ENCODE measurements at regions not wholly inside any gene's neighbourhood (a gene's known extent, or its start where the extent isn't known, plus 50 kb on each side); places are given as distances from the start of the nearest gene placed in this dataset.

GRCh38 chr2:181235011-181235410 lies 222.2 kb upstream of the ITGA4 start:
- Histone ChIP-seq H3K4me3 (ENCODE audit: low read length) (no peak overlapping the region), H3K27me3 (ENCODE audit: insufficient read depth, low read length) (no peaks in the 10 kb centered on the region), H3K9me3 (ENCODE audit: low read depth, low read length) (no peaks in the 10 kb centered on the region), H3K4me1 (ENCODE audit: insufficient read depth, low read length) (peaks cover 9% of the 10 kb centered on the region)

GRCh38 chr2:181235683-181236459 lies 221.3 kb upstream of the ITGA4 start:
- H3K9me3 ChIP-seq (ENCODE audit: low read depth, low read length), result no peaks in the 10 kb centered on the region
- peaks cover 9% of the 10 kb centered on the region for H3K4me1 ChIP-seq (ENCODE audit: insufficient read depth, low read length)
- H3K4me3 ChIP-seq (ENCODE audit: low read length), result no peak overlapping the region
- no peaks in the 10 kb centered on the region for H3K27me3 ChIP-seq (ENCODE audit: insufficient read depth, low read length)

GRCh38 chr2:181239201-181239799 lies 217.9 kb upstream of the ITGA4 start:
- H3K4me3 ChIP-seq (ENCODE audit: low read length), result no peak overlapping the region
- no peaks in the 10 kb centered on the region for H3K9me3 ChIP-seq (ENCODE audit: low read depth, low read length)
- peaks cover 19% of the 10 kb centered on the region for H3K4me1 ChIP-seq (ENCODE audit: insufficient read depth, low read length)
- no peaks in the 10 kb centered on the region for H3K27me3 ChIP-seq (ENCODE audit: insufficient read depth, low read length)

GRCh38 chr2:181240844-181241243 lies 216.3 kb upstream of the ITGA4 start:
- Histone ChIP-seq H3K4me3 (ENCODE audit: low read length) (no peak overlapping the region), H3K9me3 (ENCODE audit: low read depth, low read length) (no peaks in the 10 kb centered on the region), H3K4me1 (ENCODE audit: insufficient read depth, low read length) (peaks cover 19% of the 10 kb centered on the region), H3K27me3 (ENCODE audit: insufficient read depth, low read length) (no peaks in the 10 kb centered on the region)

GRCh38 chr2:181241366-181241765 lies 215.8 kb upstream of the ITGA4 start:
- Histone ChIP-seq H3K9me3 (ENCODE audit: low read depth, low read length) (no peaks in the 10 kb centered on the region), H3K4me1 (ENCODE audit: insufficient read depth, low read length) (peaks cover 15% of the 10 kb centered on the region), H3K27me3 (ENCODE audit: insufficient read depth, low read length) (no peaks in the 10 kb centered on the region), H3K4me3 (ENCODE audit: low read length) (no peak overlapping the region)

GRCh38 chr2:181241797-181242196 lies 215.4 kb upstream of the ITGA4 start:
- H3K27me3 ChIP-seq (ENCODE audit: insufficient read depth, low read length), result no peaks in the 10 kb centered on the region
- H3K4me1 ChIP-seq (ENCODE audit: insufficient read depth, low read length), result peaks cover 15% of the 10 kb centered on the region
- no peaks in the 10 kb centered on the region for H3K9me3 ChIP-seq (ENCODE audit: low read depth, low read length)
- no peak overlapping the region for H3K4me3 ChIP-seq (ENCODE audit: low read length)

GRCh38 chr2:181242262-181242661 lies 214.9 kb upstream of the ITGA4 start:
- no peak overlapping the region for H3K4me3 ChIP-seq (ENCODE audit: low read length)
- H3K4me1 ChIP-seq (ENCODE audit: insufficient read depth, low read length), result peaks cover 15% of the 10 kb centered on the region
- no peaks in the 10 kb centered on the region for H3K27me3 ChIP-seq (ENCODE audit: insufficient read depth, low read length)
- no peaks in the 10 kb centered on the region for H3K9me3 ChIP-seq (ENCODE audit: low read depth, low read length)

- H3K4me1 ChIP-seq (ENCODE audit: insufficient read depth, low read length), result peaks cover 15% of the 10 kb centered on the region
- H3K27me3 ChIP-seq (ENCODE audit: insufficient read depth, low read length), result no peaks in the 10 kb centered on the region
- H3K9me3 ChIP-seq (ENCODE audit: low read depth, low read length), result no peaks in the 10 kb centered on the region
- no peak overlapping the region for H3K4me3 ChIP-seq (ENCODE audit: low read length)
These were observed 213.9 kb upstream of the ITGA4 start for GRCh38 chr2:181243319-181243718.

GRCh38 chr2:181250691-181251090 lies 206.5 kb upstream of the ITGA4 start:
- no peaks in the 10 kb centered on the region for H3K9me3 ChIP-seq (ENCODE audit: low read depth, low read length)
- H3K27me3 ChIP-seq (ENCODE audit: insufficient read depth, low read length), result no peaks in the 10 kb centered on the region
- peaks cover 39% of the 10 kb centered on the region for H3K4me1 ChIP-seq (ENCODE audit: insufficient read depth, low read length)
- H3K4me3 ChIP-seq (ENCODE audit: low read length), result no peak overlapping the region

GRCh38 chr2:181252262-181253148 lies 204.7 kb upstream of the ITGA4 start:
- no peaks in the 10 kb centered on the region for H3K9me3 ChIP-seq (ENCODE audit: low read depth, low read length)
- no peak overlapping the region for H3K4me3 ChIP-seq (ENCODE audit: low read length)
- H3K4me1 ChIP-seq (ENCODE audit: insufficient read depth, low read length), result peaks cover 43% of the 10 kb centered on the region

GRCh38 chr2:181253438-181253837 lies 203.7 kb upstream of the ITGA4 start:
- Histone ChIP-seq H3K4me1 (ENCODE audit: insufficient read depth, low read length) (peaks cover 43% of the 10 kb centered on the region), H3K27me3 (ENCODE audit: insufficient read depth, low read length) (no peaks in the 10 kb centered on the region)

More at GRCh38 chr2:181252262-181253148, 204.7 kb upstream of the ITGA4 start:
- H3K27me3 ChIP-seq (ENCODE audit: insufficient read depth, low read length), result no peaks in the 10 kb centered on the region

GRCh38 chr2:181255651-181256050 lies 201.5 kb upstream of the ITGA4 start:
- Histone ChIP-seq H3K27me3 (ENCODE audit: insufficient read depth, low read length) (no peaks in the 10 kb centered on the region), H3K9me3 (ENCODE audit: low read depth, low read length) (no peaks in the 10 kb centered on the region), H3K4me3 (ENCODE audit: low read length) (no peak overlapping the region), H3K4me1 (ENCODE audit: insufficient read depth, low read length) (peaks cover 39% of the 10 kb centered on the region)

More at GRCh38 chr2:181253438-181253837, 203.7 kb upstream of the ITGA4 start:
- Histone ChIP-seq H3K4me3 (ENCODE audit: low read length) (no peak overlapping the region), H3K9me3 (ENCODE audit: low read depth, low read length) (no peaks in the 10 kb centered on the region)

GRCh38 chr2:181258720-181259119 lies 198.5 kb upstream of the ITGA4 start:
- H3K27me3 ChIP-seq (ENCODE audit: insufficient read depth, low read length), result no peaks in the 10 kb centered on the region
- H3K9me3 ChIP-seq (ENCODE audit: low read depth, low read length), result no peaks in the 10 kb centered on the region
- H3K4me1 ChIP-seq (ENCODE audit: insufficient read depth, low read length), result peaks cover 9% of the 10 kb centered on the region
- no peak overlapping the region for H3K4me3 ChIP-seq (ENCODE audit: low read length)

GRCh38 chr2:181262782-181263181 lies 194.4 kb upstream of the ITGA4 start:
- Histone ChIP-seq H3K9me3 (ENCODE audit: low read depth, low read length) (no peaks in the 10 kb centered on the region), H3K4me3 (ENCODE audit: low read length) (no peak overlapping the region), H3K4me1 (ENCODE audit: insufficient read depth, low read length) (no peaks in the 10 kb centered on the region), H3K27me3 (ENCODE audit: insufficient read depth, low read length) (no peaks in the 10 kb centered on the region)

GRCh38 chr2:181264001-181264400 lies 193.2 kb upstream of the ITGA4 start:
- no peaks in the 10 kb centered on the region for H3K9me3 ChIP-seq (ENCODE audit: low read depth, low read length)
- no peak overlapping the region for H3K4me3 ChIP-seq (ENCODE audit: low read length)
- no peaks in the 10 kb centered on the region for H3K27me3 ChIP-seq (ENCODE audit: insufficient read depth, low read length)
- no peaks in the 10 kb centered on the region for H3K4me1 ChIP-seq (ENCODE audit: insufficient read depth, low read length)

Measured in mononuclear cell (primary cell).